Adrenal gland (tissue), 5 donors: ENCODE measurements at regions not wholly inside any gene's neighbourhood (a gene's known extent, or its start where the extent isn't known, plus 50 kb on each side); places are given as distances from the start of the nearest gene placed in this dataset.

Experiments
- POLR2A ChIP-seq, 2 donors: fragments of 450-650 bp; IDR thresholded peaks; one replicate each; pipeline ENCODE4 v1.6.1; 2017; ENCODE audit warnings: antibody characterized with exemption in 2 of 2, mild to moderate bottlenecking in 2 of 2, moderate library complexity in 1 of 2
- TF ChIP-seq, protein P1 (sequence below), 6 experiments: fragments of 450-650 bp in 4 of 6; fragments of 200-600 bp in 2 of 6; sonication (generic) in 1 of 6; IDR thresholded peaks; 1 replicate in 5 of 6; 2 replicates in 1 of 6; pipeline versions ENCODE4 v1.5.1 to v1.8.0; 2016 to 2021; ENCODE audit warnings: antibody characterized with exemption in 6 of 6, mild to moderate bottlenecking in 2 of 6, moderate library complexity in 1 of 6
- donor health status: DM: no; HTN: no; CAD: no.

- TF ChIP-seq, protein P1, sequence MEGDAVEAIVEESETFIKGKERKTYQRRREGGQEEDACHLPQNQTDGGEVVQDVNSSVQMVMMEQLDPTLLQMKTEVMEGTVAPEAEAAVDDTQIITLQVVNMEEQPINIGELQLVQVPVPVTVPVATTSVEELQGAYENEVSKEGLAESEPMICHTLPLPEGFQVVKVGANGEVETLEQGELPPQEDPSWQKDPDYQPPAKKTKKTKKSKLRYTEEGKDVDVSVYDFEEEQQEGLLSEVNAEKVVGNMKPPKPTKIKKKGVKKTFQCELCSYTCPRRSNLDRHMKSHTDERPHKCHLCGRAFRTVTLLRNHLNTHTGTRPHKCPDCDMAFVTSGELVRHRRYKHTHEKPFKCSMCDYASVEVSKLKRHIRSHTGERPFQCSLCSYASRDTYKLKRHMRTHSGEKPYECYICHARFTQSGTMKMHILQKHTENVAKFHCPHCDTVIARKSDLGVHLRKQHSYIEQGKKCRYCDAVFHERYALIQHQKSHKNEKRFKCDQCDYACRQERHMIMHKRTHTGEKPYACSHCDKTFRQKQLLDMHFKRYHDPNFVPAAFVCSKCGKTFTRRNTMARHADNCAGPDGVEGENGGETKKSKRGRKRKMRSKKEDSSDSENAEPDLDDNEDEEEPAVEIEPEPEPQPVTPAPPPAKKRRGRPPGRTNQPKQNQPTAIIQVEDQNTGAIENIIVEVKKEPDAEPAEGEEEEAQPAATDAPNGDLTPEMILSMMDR (IDR thresholded peaks at IDR 0.05): no peak
- TF ChIP-seq POLR2A (IDR thresholded peaks at IDR 0.05): no peak
These were observed 1031.6 kb downstream of the KCNT2 start for GRCh38 chr1:195576641-195577040.
